Superior temporal gyrus (tissue), 1 donor: ENCODE measurements at regions not wholly inside any gene's neighbourhood (a gene's known extent, or its start where the extent isn't known, plus 50 kb on each side); places are given as distances from the start of the nearest gene placed in this dataset.
"Not testable (repeated sequence)": the region's sequence is repeated elsewhere in the genome, so short reads cannot be mapped to it uniquely, and the experiment has no call there.

Source experiments
- DNase-seq: peaks from one replicate; pipeline ENCODE4 v3.0.0-alpha.2; 2016; ENCODE audit errors: extremely low spot score

DNA sequence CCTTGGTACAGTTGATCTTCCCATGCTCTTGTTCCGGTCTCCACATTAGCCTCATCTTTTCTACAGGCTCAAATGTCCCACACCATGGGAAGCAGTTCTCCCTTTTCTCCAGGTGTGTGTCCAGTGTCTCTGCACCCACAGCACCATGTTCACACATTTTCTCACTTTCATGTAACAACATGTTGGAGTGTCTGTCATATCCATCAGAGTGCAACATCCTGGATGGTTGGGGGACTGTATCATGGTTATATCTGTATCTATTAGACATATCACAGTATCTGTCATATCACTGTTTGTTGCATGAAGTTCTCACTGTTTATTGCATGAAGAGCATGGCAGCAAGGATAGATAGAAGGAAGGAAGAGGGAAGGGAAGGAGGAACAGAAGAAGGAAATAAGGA is 635.6 kb downstream of the EPM2A start:
- DNase-seq, result no peak

DNA sequence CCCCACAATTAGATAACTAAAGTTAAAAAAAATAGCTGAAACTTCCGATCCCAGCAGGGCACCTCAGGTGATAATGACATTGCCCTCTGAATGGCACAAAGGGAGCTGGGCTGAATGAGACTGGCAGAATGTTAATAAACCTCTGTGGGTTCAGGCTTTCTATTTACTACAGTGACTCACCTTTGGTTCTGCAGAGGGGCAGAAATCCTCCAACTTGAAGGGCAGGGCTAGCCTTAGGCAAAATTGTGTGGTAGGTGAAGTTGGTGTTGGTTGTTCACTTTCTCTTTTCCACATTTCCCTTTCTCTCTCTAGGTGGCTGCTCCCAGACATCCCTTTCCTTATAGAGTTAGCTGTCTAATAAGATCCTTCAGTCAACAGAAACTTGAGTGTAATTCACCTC is 625.2 kb downstream of the EPM2A start:
- DNase-seq, result no peak

DNA sequence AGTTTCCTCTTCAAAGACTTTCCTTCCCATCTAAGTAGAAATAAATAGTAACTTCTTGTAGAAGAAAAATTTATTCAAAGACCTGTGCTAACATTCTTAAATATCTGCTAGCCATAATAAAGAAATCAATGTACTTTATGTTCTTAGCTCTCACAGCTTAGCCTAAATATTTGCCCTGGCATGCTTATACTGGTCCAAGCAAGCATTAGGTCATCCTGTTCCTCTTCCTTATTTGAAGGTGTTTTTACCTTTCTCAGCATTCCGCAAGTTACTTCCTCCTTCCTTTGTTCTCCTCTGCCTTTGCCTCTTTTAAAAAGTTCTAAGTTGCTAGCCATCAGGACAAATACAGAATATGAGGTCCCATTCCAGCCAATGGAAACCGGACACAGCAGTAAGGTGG is 623.9 kb downstream of the EPM2A start:
- not testable (repeated sequence) for DNase-seq

DNA sequence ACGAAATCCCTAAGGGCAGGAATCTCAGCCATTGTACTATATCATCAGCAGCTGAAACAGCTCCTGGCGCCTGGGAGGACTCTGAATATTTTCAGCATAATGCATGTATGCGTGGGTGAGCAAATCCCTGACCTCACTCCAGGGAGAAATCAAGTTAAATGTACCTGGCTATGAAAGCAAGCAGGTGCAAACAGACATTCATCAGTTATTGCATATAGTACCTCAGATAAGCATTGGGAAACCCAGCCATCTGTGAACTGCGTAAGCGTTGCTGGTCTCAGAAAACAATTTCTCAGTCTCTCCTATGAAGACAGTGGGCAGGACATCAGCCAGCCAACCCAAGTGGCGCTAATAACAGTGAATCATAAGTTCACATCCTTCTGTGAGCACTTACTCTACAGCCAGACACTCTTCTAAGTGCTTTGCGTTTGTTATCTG is 622.6 kb downstream of the EPM2A start:
- DNase-seq, result no peak

DNA sequence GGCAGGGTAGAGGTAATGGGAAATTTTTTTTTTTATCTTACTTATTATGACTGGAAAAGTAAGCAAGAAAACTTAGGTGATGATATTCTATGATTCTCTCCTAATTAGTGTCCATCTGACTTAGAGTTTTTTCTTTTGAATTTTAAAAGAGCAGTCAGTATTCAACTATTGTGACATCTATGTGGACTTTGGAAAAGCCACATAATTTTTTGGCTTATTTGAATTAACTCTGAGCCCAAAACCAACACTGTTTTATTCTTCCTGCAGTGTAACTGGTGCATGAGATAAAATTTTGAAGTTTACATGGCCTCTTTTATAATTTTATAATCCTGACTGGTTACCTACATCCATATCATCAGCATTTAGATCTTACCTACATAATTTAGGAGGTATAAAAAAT is 619.7 kb downstream of the EPM2A start:
- no peak for DNase-seq

DNA sequence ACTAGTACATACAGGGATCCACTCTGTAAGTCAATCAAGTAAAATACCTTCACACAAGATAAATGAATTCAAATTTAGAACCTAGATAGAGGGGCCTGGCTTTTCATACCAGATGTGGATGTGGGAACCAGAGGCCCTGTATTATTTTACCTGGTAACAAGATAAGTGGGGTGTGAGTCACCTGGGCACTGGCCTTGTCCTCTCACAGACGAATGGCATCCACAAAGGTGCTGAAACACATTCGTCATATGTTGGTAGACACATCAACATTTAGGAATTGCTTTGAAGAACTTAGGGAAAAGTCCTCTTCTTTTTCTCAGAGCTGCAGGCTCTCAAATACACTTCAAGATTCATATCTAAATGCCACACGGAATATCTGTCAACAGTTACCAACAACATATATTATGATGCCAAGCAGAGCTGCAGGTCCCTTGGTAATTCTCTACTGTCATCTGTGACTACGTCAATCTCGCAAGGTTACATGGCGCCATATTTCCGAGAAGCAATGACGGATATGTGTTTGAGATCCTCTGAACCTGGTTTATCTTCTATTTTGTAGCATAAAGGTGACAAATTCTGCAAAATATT is 618.6 kb downstream of the EPM2A start:
- DNase-seq, result no peak

DNA sequence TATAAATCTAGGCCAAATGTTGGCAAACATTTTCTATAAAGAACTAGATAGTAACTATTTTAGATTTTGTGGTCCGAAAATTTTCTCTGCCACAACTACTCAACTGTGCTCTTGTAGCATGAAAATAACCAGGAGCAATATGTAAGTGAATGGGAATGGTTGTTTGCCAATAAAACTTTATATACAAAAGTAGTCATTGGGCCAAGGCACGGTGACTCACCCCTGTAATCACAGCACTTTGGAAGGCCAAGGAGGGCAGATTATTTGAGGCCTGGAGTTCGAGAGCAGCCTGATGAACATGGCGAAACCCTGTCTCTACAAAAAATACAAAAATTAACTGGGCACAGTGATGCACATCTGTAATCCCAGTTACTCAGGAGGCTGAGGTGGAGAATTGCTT is 617.1 kb downstream of the EPM2A start:
- no peak for DNase-seq

DNA sequence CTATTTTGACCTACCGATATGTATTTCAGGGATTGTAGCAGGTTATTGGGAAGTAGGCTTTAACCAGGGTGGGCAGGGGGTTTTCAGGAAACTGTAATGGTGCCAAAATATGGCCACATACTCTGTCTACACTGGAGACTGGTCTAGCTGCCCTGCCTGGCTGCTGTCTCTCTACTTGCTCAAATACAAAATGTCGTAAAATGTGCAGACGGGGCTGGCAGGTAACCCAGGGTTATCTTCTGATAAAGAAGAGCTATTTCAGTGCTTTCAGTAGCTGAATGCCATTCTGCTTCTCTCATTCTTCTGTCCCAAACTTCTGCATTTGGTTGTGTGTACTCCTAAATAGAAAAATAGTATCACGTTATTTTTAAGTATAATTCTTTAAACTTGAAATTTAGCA is 616.2 kb downstream of the EPM2A start:
- no peak for DNase-seq

DNA sequence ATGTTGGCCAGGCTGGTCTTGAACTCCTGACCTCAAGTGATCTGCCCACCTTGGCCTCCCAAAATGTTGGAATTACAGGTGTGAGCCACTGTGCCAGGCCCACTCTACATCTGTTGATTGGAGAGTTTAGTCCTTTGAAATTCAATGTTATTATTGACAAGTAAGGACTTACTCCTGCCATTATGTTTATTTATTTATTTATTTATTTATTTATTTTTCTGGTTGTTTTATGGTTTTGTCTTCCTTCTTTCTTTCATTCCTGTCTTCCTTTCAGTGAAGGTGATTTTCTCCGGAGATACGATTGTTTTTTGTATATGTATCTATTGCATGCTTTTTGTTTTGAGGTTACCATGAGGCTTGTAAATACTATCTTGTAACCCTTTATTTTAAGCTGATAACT is 602.6 kb downstream of the EPM2A start:
- DNase-seq, result no peak

DNA sequence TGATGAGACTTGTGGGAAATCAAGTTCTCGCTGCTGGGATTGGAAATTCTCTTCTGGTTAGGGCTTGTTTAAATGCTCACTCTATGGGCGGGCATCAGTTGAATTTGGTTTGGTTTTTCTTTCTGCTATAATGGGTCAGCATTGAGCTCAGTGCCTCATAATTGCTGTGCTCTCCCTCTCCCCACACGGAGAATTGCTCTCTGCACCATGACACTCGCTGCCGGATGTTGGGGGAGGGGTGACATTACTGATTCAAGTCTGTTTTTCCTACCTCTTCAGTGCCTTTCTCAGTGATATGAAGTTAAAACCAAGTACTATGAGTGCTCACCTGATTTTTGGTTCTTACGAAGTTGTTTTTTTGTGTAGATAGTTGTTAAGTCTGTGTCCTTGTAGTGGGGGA is 599.6 kb downstream of the EPM2A start:
- DNase-seq, result no peak

DNA sequence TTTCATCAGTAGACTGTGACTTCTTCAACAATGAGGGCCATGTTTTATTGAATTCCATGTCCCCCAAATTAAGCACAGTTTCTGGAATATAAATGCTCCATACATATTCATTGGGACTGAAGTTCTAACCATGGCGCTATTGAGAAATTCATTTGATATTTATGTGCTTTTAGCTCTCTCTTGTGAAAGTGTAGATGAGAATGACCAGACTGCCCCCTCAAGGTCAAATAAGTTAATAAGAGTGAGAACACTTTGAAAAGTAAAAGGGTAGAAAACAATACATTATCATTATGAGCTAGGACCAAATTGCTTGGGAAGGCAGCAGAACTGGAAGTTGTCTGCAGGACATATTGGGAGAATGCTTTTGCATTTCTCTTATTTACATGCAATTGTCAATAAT is 597.9 kb downstream of the EPM2A start:
- DNase-seq, result no peak

DNA sequence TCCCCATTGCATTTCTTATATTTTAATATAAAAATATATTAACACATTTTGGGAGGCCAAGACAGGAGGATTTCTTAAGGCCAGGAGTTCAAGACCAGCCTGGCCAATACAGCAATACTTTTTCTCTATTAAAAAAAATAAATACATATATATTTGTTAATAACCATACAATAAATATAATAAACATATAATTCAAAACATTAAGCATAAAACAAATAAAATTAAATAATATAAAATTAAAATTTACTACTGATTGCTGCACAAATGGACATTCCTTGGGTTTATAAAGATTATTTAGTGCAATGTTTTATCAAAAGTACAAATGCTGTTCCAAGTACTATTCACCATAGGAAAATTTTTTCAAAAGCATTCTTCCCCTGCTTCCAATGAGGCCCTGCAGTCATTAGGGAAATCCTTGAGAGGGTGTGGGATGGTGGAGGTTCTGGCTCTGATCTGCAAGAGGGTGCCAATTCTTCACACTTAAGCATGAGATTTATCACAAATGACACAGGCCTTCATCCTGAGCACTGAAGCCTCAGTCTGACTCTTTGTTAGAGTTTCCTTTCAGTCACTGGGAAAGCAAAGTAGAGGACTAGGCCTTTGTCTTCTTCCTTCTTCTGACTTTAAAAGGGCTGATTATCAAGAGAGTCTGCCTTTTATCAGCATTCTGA is 596.7 kb downstream of the EPM2A start:
- DNase-seq, result no peak

DNA sequence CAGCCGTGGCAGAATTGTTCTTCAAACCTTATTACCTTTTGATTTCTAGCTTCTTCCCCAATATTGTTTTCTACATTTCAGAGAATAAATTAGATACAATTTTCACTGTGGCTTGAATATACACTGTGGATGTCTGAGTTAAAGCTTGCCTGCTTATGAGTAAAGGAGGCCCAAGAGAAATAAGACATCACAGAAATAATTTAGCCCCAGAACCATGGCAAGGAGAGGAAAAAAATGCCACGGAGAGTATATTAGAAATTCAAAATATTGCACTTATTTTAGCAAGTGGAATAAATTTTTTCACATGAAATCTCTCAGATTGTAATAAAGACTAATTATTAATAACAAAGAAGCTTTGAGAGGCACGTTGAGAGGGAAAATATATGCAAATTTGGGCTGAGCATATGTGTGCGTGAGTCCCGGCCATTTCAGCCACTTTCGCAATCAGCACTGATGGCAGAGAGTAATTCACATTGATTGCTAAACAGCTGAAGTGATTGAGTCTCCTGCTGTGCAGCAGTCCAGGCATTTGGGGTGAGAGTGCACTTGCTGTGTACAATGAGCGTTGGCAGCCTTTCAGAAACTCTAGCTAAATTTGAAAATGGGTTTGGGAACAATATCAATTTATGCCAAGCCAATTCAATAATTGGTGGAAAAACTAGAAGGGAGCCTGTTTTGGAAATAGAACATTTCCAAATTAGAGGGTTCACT is 596.0 kb downstream of the EPM2A start:
- DNase-seq, result no peak

DNA sequence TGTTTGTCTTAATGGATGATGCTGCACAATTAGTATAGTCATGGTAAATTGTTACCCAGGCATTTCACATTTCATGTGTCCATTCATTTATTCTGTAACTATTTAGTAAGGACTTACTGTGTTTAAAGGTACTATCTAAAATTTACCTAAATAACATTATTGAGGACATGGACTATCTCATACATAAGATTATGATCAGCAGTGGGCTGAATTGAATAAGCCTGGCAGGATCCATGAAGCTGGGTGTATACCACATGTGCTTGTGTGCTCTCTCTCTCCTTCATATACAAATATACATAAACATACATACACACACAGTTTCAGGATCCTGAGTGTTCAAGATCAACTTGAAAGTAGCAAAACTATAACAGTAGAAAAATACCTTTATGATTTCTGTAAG is 595.4 kb downstream of the EPM2A start:
- no peak for DNase-seq

DNA sequence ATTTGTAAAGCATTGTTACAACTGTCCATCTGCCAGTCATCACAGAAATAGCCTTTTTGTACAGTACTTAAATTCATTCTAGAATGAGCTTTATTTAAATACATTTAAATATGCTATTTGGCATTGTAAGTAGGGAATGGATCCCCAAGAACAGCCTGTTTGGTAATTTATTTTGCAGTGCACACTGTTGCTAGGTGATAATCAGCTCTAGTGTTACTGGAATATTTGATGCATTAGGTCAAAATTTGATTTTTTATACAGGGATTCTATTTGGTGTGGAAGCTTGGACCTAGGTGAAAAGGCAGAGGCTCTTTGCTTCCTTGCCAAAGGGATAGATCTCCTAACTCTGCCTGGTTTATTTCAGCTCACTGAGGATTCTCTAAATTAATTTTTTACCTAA is 593.7 kb downstream of the EPM2A start:
- DNase-seq, result no peak

DNA sequence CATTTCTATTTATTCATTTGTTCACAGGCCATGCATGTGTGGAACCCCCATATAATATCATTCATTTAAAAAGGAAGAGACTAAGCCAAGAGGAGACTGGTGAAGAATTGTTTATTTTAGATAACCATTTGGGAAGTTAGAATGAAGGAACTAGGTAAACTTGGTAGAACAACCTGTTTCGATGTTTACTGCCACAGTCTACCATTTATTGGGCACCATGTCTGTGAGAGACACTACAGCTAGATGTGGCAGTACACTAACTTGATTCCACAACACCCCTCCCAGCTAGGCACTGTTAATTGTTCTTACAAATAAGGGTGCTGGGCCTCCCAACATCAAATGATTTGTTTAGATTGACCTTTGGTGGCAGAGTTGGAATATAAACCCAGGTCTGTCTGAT is 592.4 kb downstream of the EPM2A start:
- no peak for DNase-seq

DNA sequence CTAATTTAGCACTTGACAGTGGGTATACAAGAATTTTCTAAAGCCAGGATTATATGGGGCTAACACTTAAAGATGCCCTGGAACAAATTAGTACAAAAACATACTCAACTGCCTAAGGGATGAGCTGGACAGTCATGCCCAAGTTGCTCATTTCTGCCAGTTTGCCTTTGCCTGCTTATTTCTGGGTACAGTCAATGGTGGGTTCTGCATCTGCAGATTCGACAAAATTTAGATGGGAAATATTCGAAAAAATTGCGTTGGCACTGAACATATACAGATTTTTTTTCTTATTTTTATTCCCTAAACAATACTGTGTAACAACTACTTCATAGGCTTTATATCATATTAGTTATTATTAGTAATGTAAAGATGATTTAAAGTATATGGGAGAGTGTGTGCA is 591.9 kb downstream of the EPM2A start:
- no peak for DNase-seq

DNA sequence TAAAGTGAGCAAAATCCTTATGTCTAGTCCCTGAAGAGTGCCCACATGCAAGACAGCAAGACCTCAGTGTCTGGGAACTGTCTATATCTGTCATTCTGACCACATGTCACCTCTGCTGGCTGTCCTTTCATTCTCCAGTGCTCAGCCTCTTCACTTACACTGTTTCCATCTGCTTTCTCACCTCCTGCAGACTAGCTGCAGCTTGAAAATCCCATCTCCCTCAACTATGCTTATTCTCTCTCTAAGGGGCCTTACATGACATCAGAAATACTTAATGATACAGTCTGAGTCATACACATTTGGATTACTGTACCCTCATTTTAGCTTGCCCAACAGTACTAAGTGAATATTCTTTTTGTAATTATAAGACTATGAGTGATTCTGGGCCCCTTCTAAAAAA is 587.8 kb downstream of the EPM2A start:
- no peak for DNase-seq

DNA sequence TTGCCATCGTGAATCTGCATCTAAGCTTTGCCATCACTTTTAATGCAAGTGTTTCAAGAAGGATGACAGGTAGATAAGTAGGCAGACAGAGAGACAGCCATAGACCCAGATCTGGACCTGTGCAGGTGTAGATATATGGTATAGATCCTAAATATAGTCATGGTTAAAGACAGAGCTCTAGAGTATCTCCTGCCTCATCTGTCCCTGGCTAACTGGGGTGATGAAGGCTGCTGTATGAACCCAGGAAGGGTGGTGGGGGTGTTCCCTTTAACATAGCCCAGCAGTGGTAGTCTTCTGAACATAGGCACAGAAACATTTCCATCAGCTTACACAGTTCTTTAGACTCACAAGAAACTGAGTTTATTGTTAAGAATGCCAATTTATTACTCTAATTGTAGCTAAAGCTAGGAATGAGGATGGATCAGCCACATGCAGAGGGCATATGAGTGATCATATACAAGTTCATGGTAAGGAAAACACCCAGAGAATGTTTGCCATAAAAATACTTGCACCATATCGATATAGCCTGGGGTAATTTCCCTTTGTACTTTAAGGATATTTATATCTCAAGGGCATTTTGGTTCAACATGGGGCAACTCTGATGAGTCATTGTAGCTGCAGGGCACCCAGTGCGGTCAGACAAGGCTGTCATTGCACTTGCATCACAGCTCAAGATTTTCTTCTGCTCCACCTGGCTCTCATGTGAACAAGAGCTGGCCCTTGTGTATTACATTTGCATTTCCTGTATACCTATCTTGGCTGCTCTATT is 587.2 kb downstream of the EPM2A start:
- DNase-seq, result no peak

DNA sequence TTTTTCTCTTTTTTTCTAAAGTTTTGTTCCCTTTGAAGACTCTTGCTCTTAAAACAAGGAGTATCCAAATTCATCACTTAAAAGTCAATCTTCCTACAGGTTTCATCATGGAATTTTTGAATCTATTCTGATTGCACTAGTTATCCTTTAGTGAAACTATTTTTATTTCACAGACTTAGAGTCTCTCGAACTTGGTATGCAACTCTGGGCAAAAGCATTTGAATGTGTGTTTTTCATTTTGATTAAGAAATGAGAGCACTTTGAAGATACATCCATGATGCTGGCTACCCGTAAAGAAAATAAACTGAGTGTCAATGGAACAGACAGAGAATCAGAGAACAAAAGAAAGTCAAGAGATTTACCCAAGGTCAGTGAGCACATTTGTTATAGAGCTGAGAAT is 586.5 kb downstream of the EPM2A start:
- no peak for DNase-seq

DNA sequence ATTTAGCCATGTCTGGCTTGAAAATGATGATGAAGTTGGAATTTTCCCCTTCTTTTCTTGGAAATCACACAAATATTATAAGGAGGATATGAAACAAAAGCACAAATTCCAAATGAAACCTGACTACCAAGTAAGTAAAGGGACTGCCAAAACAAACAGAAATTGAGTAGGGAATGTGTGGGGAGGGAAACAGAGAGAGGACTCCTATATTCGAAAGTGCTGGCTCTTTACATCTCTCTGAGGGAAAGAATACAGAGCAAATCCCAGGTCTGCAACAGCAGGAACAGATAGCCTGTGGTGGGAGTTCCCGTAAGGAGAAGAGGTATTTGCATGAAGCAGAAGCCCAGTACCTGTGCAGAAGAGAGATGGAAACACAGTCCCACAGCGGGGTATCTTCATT is 583.7 kb downstream of the EPM2A start:
- no peak for DNase-seq

DNA sequence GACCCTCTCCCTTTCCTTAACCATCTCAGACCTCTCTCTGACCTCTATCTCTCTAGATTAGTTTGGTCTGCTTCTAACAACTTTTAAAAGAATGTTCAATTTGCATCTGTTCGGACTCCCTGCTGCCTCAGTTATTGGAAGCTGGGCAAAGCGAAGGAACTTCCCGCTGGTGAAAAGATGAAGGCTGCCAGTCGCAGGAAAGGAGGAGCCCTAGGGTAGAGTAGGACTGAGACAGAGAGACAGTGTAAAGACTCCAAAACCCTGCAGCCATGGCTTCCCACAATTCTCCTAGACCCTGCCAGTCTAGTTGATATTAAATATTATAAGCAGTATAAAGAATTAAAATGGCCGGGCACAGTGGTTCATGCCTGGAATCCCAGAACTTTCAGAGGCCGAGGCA is 581.8 kb downstream of the EPM2A start:
- DNase-seq, result no peak

DNA sequence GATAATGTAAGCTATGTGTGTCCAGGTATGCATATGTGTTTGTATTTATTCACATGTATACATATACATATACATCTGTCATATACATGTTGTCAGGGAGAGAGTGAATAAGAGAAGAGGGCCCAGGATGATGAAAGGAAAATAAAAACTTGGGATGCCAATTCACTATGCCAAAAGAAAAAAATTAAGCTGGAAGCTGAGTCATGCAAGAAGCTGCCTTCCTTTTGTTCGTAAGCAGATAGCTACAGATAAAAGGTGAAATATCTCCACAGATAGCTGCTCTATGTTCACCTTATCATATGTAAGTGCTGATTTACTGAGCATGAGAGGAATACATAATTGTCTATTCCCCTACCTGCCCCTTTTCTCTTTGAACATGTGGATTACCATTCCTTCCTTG is 579.9 kb downstream of the EPM2A start:
- DNase-seq, result no peak
